DMS153 (cell line): ENCODE measurements at regions not wholly inside any gene's neighbourhood (a gene's known extent, or its start where the extent isn't known, plus 50 kb on each side); places are given as distances from the start of the nearest gene placed in this dataset.

ENCODE experiments used
- DNase-seq: peaks from one replicate; lab custom pipeline; 2025; lab: John Stamatoyannopoulos, UW

GRCh38 chr15:95866711-95867440, 463.6 kb upstream of the NR2F2 start:
- DNase-seq = no peak

DNA sequence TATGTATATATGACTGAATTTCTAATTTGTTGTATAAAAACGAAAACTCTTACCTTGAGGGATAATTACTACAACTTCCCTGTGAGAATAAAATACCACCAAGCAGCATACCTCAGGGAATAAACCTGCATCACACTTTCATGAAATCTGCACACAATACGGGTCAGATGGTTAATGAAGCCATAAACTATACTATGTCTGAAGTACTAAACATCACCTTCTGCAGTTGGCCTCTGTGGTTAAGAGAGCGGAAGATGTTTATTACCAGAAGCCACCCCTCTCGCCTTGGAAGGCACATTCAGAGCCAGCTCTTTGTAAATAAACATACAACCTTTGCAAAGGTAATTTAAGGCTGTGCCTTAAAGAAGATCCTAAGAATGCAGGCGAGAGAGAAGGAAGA, 462.1 kb upstream of the NR2F2 start:
- DNase-seq = no peak

DNA sequence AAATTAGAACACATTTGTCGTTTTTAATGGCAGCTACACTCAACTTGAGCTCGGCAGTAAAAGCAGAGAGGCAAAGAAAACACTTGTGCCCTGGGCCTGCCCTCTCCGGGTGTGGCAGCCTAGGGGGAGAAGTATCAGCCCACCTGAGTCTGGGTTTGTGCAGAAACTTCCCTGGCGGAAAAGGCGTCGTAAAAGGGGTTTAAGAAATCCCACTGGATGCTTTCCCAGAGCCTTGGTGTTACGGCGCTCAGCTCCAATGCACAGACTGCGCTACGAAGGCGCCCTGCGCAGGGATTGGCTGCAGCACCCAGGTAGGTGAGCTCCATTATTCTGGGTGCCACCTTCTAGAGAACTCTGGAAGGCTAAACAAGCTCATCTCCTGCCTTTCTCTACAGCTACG, 461.5 kb upstream of the NR2F2 start:
- DNase-seq = no peak

- DNase-seq = no peak
Observed at GRCh38 chr15:95869920-95870319, 460.6 kb upstream of the NR2F2 start.

GRCh38 chr15:95872366-95872771, 458.1 kb upstream of the NR2F2 start:
- DNase-seq = no peak

- DNase-seq = no peak
Observed at GRCh38 chr15:95874637-95875036, 455.9 kb upstream of the NR2F2 start.

DNA sequence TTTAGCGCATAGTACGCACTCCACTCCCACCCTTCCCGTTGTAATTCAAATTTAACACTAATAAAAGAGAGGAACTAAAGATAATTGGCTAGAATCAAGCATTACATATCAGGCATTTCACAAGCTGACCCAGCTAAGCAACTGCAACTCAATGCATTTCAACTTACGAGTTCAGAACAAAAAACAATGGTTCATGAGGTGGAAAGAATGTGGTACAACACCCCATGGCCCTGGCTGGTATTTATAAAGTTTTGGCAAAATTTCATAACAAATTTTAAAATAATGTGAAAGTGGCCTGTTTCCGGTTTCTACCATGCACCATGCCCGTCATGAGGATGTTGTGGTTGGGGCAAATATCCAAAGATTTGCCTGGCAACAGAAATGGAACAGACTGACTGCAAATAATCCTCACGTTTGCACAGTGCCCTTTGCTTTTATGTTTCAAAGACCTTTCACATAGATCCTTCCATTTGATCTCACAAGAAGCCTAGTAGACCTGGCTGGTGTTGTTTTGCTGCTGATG, 455.3 kb upstream of the NR2F2 start:
- peak; percentile 40 for DNase-seq

DNA sequence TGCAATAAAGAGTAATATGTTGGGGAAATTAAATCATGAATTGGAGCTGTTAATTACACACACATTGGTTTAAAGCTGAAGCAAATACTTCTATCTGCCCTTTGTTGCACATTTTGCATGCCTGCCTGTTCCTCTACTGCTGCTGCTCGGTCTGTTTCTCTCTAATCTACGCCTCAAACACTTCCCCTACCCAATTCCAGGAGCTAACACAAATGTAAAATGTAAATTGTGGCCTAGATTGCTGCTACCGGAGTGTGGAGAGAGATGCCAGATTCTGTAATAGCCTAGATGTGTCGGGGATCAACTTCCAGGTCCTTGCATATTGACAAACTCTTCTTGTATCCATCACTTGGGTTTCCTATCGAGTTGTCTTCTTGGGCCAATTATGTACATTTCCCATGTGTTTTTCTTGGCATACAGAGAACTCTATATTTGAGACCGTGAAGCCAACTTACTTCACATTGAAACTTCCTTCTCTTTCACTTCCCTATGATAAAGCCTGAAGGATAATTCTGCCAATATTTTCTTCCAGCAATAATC, 450.4 kb upstream of the NR2F2 start:
- no peak for DNase-seq

DNA sequence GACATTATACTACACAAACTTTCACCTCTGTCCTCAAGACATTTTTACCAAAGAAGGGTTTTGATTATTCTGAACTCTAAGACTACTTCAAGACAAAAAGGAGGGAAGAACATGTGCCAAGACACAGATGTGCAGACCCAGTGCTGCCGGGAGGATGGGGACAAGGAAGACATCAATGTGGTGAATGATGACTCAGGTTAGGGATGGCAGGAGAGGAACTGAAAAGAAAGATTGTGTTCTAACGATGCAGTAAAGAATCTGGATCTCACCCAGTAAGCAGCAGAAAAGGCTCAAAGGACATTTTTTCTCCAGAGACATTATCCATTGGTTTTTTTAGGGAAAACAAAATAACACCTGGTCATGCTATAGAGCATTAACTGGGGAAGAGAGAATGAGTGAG, 449.9 kb upstream of the NR2F2 start:
- DNase-seq = no peak

GRCh38 chr15:95883064-95883463, 447.4 kb upstream of the NR2F2 start:
- no peak for DNase-seq

GRCh38 chr15:95884276-95884675, 446.2 kb upstream of the NR2F2 start:
- no peak for DNase-seq

DNA sequence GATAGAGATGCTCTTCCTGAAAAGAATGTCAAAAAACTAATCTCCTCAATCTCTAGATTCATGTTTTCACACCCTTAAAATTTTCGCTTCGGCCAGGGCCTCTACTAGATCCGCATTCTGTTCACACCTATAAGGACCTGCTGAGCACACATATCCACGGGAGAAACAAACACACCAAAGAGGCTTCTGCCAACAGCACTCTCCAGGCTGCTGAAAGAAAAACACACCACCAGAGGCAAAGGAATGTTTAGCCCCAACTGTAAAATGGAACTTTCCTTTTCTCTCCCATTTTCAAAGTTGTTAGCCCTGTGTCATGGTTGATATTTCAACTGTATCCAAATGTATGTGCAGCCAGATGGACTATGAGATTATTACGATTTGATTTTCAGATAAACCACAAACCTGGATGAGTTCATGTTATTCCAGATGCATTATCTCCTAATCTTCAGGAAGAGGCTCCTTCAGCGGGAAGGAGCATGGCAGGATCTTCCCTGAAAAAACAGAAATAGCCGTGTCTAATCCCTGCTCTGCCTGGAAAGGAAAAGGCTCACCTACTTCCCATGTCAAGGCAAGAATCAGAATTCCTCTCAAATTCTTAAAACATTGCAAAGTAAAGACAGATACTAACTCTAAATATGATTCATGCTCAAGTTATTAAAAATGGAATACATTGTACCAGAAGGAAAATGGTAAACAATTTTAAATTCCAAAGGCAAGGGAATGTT, 442.7 kb upstream of the NR2F2 start:
- DNase-seq = no peak

DNA sequence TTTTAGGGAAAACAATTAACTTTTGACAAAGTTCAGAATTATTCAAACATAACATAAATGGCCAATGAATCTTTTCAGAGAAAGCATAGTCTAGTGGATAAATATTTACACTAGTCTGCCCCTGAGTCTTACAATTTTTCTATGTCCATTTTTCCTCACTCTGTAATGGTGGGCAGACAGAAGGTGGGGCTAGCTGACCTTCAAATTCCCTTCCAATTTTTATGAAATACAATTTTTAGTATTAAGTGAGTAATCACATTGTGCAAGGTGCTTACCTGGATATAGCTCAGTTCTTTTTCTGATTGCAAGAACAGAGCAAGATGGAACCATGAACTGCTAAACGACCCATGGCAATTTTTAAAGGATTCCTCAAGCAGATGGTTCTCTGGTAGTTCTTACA, 441.7 kb upstream of the NR2F2 start:
- no peak for DNase-seq

DNA sequence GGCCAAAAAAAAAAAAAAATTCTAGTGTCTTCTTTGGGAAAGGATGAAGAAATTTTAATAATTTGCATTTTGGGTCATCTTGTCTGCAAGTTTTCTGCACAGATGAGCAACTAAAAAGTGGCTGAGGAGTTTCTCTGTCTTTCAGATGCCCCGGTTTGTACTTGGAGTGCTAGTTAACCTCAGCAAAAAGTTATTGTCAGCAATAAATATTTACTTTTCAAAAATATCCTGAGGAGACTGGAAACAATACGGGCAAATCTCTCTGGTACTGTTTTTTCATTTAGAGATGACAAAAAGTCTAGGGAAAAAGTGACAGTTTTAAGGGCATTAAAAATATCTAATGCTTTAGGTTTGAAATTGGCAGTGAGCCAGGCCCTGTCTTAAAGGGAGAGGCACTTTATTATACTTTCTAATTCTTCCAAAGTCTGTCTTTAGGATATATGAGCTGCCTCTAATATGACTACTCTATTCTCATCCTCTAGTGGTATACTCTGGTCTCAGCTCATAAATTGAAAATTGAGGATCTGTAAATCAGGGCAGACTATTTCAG, 436.0 kb upstream of the NR2F2 start:
- DNase-seq = no peak

- no peak for DNase-seq
Observed at GRCh38 chr15:95895508-95895907, 435.0 kb upstream of the NR2F2 start.

DNA sequence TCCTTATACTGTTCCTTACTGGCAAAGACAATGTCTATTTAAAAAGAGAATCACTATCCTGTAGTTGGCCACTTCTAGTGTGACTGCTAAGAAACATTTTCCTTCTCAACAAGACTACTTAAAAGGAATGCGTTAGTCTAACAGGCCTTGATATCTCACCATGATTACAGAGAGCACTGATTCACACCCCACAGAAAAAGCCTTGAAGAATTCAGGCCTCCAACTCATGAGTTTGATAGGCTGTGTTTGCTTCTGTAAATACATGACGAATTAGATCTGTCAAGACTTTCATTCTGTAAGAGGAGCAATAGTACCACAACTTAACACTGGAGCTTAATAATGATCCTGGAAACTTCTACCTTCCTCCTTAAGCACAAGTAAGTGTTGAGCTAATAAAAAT, 432.8 kb upstream of the NR2F2 start:
- no peak for DNase-seq

DNA sequence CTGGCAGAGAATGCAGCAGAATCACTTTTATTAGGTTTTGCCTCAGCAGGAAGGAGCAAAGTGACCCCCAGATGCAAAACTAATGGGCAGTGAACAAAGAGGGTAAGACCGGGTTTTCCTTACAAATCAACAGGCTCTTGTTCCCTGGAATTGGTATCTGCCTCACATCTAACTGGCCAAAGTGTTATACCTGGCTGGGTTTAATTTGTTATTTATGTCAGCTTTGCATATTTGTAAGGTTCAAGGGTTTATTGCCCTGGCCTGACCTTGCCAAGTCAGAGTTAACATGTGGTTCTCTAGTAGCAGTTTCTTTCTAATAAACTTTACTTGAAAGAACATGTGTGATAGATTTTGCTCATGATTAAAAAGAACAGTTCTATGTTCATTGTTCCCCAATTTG, 431.7 kb upstream of the NR2F2 start:
- DNase-seq = no peak

- DNase-seq = no peak
Observed at GRCh38 chr15:95901271-95901670, 429.2 kb upstream of the NR2F2 start.

- DNase-seq = no peak
Observed at GRCh38 chr15:95902606-95903005, 427.9 kb upstream of the NR2F2 start.

GRCh38 chr15:95903352-95903751, 427.1 kb upstream of the NR2F2 start:
- DNase-seq = no peak

GRCh38 chr15:95910643-95911212, 419.8 kb upstream of the NR2F2 start:
- no peak for DNase-seq

- DNase-seq = no peak
Observed at GRCh38 chr15:95911570-95912279, 418.8 kb upstream of the NR2F2 start.
